GM19455 (cell line): ENCODE measurements at regions not wholly inside any gene's neighbourhood (a gene's known extent, or its start where the extent isn't known, plus 50 kb on each side); places are given as distances from the start of the nearest gene placed in this dataset.
"Not testable (repeated sequence)": the region's sequence is repeated elsewhere in the genome, so short reads cannot be mapped to it uniquely, and the experiment has no call there.

ENCODE experiments used
- ATAC-seq: cut with Tn5 transposase; IDR thresholded peaks from one replicate; pipeline ENCODE4 v1.9.1; 2021; ENCODE audit not compliant: unreplicated experiment

DNA sequence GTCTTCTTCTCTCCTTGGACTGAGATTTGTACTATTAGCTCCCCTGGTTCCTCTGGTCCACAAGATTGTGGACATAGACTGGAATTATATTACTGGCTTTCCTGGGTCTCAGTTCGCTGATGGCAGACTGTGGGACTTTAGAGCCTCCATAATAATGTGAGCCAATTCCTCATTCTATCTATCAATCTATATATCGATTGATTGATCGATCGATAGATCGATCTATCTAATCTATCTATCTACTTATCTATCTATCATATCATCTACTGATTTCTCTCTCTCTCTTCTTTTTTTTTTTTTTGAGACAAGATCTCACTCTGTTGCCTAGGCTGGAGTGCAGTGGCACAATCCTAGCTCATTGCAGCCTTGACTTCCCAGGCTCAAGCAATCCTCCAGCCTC is 51.5 kb upstream of the DDR1 start:
- no peak for ATAC-seq

DNA sequence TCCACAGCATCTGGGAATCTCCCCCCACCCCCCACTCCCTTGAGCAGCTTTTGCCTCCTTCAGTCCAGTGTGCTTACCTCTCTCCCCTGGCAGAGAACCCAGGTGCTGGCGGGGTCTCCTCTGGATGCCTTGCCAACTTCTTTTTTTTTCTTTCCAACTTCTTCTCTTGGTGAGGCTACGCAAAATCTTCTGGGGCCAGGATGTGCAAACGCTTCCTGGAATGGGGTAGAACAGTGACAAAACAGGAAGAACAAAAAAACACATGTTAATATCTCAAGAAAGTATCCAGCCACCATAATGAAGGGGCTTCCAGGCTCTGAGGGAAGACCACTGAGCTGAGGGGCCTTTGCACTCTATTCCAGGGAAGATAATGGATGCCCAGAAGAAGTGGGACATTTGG is 53.9 kb upstream of the DDR1 start:
- no peak for ATAC-seq

DNA sequence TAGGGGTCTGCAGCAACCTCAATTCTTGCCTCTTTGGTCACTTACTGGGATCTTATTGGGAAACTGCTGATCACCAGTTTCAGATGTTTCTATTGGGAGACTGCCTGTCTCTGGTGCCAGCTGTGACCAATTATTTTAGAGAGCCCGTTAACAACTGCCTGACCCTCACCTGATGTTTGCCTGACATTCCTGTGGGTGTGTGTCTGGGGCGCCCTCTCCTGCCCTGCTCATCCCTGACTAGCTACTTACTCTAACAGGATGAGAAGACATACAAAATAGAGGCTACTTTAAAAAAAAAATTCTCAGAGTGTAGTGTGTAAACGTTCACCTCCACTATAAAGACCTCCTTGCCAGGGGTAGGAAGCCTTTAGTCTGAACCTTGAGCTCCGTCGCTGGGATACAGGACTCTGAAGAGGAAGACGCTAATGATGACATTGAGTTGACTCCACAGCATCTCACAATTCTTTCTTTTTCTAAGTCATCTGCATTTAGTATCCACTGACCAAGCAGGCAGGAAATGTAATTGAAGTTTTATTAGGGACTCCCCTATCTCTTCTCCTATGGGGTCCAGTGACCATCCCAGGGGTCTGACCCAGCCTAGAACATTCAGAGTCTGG is 54.6 kb upstream of the DDR1 start:
- ATAC-seq = no peak

DNA sequence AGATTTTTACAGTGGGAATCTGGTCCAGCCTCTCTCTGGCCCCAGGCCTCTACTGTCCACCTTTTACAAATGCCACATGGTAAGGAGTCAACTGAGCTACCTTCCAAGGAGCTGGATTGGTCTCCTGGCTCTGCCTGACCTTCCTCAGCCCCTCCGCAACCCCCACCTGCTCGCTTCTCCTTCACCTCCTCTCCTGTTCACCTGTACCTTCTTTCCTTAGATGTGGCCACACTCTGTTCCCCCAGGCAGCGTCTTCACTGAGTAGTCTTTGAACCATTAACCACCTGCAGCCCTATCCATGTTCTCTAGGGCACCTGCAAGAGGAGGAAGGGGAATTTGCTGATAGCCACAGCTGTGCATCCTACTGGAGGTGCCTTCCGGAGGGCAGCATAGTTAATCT is 55.3 kb upstream of the DDR1 start:
- no peak for ATAC-seq

DNA sequence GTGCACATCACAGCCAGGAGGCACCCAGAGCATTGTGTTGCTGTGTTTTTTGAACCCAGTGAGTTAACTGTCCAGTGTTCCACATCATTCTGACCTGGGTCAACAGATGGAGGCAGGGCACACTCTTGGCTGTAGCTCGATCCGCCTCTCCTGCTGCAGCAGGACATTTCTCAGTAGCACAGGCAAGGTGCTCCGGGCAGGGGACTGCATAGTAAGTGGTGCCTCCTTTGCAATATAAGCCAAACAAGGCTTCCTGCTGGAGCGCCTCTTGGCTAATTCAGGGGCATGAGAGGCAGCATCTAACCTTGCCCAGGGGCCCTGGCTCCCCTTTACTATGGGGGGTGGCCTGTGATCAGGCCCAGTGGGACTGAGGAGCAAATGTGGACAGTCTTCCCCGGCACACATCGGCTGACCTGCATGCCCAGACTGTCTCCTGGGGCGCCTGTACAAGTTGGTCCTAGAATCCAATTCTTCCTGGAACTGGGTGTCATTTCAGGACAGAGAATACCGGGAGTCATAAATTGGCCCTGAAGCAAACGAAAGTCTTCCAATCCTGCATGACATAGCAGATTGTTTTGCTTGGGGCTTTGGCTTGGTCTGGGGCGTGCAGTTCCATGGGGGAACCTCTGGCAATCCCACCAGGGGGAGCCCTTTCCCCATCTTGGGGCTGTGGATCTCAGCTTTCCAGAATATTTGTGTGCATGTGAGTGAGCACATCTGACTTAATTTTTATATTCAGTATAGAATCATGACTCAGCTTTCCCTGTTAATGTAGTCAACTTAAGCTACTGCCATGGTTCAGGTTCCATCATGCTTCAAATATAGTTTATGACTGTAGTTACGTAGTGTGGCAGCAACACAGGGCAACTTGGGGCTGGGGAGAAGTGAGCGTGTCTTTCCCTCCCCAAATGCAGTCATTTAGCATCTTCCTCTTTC is 56.0 kb upstream of the DDR1 start:
- ATAC-seq = no peak

DNA sequence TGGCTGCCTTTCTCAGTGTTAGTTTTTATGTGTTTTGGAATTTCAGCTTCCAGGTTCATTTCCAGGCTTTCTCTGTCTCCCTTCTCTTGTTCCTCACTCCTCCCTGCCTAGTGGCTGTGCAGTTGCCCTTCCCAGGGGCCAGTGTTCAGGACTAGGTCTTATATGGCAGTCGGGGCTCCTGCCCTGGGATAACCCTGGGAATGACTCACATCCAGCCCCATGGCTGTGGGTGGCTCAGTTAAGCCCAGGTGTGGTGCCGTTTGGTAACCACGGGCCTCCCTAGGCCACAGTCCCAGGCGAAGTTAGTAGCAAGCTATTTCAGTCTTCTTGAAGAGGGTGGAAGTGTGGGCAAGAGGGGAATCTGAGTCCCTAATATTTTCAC is 57.4 kb upstream of the DDR1 start:
- ATAC-seq = no peak

DNA sequence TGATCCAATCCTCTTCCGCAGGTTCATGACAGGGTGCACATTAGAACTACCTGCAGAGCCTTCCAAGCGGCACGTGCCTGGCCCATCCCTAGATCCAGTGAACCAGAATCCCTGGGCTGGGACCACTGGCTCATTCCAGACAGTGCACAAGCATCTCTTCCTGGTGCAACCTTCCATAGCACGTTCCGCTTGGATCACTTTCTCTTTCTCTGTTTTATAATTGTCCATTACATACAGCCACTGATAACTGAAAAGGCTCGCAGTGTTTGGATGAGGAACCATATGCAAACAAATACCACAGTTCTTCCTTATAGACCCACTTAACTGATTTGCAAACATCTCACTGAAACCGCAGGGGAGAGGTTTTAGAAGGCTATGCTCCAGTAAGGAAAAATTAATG is 59.6 kb upstream of the DDR1 start:
- no peak for ATAC-seq

DNA sequence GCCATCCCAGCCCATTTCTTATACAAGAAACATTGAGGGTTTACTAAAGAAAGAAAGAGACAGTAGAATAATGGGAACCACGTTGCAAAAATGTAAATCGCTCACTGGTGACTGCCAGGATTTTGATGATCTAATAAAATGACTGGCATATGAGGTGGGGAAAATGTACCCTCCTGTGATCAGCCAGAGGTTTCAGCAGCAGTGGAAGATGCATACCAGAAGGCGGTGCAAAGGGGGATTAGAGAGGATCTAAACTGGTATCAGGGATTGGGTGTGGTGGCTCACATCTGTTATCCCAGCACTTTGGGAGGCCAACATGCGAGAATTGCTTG is 60.8 kb upstream of the DDR1 start:
- ATAC-seq = no peak

DNA sequence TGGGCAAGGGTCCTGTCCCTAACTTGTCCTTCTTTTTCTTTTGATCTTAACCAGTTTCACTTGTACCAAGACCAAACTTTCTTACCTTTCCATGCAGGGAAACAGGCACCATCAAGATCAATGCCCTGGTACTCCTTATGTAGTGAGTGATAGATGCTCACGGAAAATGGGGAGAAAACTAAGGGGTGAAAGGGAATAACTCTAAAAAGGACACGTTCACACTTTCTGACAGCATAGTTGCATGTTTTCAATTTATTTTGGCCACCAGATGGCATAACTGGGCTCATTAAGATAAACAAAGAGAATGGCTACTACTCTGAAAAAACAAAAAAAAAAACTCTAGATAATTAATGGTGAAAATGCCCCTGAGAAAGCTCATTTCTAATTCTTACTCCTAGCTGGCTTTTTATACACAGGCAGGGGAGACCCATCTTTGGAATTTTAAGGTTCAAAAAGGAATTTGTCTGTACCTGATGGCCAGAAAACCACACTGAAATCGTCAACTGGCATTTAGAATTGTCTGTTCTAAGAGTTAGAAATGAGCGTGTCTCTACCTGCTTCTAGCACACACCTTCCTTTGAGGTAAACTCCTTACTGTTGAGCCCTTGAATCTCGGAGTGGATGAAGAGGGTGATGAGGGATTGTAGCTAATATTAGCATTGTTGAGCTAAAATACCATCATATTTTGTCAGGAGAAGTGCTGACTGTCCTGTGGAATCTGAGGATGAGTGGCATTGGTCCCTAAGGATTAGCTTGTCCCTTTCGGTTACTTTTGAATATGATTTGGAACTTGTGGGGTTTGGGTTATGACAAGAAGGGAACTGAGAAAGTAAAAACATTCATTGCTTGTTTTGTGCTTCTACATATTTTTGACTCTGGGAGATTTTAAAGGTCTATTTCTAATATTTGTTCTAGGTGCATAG is 62.2 kb upstream of the DDR1 start:
- no peak for ATAC-seq

DNA sequence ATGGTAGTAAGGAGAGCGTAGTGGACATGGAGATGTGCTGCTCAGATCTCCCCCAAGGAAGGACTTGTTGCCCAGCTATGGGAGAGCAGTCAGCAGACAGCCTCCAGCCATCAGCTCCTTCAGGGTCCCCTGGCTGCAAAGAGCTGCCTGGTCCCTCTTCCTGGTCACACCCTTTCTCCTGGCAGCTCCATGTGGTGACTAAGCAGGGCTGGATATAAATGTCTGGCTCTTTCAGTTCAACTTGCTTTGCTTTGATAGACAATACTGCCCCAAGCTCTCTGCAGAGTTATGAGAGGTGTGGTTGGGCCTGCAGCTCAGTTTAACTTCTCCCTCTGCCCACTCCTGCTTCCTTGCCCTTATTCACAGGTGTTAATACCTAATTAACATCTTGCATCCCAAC is 64.1 kb upstream of the DDR1 start:
- ATAC-seq = no peak

DNA sequence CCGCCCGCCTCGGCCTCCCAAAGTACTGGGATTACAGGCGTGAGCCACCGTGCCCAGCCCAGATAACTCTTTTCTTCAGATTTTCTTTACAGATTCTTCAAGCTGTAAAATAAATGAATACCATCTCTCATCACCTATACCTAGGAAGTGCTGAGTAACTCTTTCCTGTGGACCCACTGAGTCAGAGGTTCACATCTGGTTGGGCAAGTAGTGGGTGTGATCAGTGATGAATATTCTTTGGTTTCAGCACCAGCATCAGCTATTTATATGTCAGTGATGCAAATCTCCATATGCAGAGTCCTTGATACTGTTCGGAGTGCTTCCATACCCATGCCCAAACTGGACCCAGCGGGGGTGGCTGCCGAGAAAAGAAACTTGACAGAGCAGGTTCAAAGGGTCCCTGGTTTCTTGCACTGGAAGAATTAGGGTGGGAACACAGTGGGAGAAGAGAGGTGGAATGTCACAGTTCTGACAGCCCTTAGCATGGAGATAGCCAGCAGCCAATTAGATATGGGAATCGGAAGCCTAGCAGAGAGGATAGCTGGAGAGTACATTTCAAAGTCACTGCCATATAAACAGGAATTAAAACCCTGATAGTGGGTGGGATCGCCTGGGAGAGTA is 64.9 kb upstream of the DDR1 start:
- ATAC-seq = no peak

DNA sequence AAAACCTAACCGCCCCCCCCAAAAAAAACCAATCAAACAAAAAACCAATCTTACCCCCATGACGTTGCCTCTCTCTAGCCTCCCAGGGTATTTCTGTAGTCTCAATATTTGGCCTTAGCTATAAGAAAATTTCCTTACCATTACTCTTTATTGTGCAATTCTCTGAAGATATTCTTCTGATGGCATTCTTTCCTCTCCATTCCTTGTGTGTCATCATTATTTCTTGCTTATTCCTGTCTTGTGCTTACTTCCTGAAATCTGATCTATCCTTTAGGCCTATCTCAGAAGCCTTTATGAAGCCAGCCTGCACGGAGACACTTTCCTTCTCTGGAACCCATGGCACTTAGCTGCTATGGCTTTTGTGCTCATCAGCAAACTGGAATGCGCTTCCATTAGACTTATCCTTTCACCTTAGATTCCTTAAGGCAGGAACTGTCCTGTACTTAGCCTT is 65.9 kb upstream of the DDR1 start:
- no peak for ATAC-seq

DNA sequence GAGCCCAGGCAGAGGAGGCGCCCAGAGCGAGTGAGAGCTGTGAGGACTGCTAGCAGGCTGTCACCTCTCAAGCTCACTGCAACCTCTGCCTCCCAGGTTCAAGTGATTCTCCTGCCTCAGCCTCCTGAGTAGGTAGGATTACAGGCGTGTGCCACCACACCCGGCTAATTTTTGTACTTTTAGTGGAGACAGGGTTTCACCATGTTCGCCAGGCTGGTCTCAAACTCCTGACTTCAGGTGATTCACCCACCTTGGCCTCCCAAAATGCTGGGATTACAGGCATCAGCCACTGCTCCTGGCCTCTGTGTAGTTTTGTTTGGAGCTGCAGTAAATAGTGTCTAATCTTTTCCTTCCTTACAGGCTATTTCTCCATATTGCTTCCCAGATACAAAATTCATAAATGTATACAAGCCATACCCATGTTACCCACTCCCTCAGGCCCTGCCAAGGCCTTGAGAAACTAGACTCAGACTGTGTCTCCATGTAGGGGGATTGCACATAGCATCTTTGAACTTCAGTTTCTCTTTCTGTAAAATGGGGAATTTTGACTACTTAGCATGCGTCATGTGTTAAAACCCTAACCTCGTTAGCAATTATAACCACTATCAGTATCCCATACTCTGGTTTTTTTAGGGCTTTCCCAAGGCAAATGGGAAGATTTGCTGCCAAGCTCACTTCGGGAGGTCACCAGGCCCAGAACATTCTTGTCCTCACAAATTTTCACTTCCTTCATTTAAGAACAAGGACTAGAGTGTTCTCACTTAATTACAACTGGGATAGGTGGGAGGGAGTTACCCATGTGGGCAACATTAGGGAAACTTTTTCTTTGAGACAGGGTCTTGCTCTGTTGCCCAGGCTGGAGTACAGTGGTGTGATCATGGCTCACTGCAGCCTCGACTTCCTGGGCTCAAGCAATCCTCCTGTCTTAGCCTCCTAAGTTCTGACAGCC is 67.3 kb upstream of the DDR1 start:
- no peak for ATAC-seq

DNA sequence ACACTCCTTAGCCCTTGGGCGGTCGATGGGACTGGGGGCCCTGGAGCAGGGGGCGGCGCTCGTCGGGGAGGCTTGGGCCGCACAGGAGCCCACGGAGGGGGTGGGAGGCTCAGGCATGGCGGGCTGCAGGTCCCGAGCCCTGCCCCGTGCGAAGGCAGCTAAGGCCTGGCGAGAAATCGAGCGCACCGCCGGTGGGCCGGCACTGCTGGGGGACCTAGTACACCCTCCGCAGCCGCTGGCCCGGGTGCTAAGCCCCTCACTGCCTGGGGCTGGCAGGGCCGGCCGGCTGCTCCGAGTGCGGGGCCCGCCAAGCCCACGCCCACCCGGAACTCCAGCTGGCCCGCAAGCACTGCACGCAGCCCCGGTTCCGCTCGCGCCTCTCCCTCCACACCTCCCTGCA is 68.0 kb upstream of the DDR1 start:
- ATAC-seq = not testable (repeated sequence)

DNA sequence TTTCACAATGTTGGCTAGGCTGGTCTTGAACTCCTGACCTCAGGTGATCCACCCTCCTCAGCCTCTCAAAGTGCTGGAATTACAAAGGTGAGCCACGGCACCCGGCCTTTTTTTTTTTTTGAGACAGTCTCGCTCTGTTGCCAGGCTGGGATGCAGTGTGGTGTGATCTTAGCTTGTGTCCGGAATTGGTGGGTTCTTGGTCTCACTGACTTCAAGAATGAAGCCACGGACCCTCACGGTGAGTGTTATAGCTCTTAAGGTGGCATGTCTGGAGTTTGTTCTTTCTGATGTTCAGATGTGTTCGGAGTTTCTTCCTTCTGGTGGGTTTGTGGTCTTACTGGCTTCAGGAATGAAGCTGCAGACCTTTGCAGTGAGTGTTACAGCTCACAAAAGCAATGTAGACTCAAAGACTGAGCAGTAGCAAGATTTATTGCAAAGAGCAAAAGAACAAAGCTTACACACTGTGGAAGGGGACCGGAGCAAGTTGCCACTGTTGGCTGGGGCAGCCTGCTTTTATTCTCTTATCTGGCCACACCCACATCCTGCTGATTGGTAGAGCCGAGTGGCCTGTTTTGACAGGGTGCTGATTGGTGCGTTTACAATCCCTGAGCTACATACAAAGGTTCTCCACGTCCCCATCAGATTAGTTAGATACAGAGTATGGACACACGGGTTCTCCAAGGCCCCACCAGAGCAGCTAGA is 69.1 kb upstream of the DDR1 start:
- not testable (repeated sequence) for ATAC-seq

DNA sequence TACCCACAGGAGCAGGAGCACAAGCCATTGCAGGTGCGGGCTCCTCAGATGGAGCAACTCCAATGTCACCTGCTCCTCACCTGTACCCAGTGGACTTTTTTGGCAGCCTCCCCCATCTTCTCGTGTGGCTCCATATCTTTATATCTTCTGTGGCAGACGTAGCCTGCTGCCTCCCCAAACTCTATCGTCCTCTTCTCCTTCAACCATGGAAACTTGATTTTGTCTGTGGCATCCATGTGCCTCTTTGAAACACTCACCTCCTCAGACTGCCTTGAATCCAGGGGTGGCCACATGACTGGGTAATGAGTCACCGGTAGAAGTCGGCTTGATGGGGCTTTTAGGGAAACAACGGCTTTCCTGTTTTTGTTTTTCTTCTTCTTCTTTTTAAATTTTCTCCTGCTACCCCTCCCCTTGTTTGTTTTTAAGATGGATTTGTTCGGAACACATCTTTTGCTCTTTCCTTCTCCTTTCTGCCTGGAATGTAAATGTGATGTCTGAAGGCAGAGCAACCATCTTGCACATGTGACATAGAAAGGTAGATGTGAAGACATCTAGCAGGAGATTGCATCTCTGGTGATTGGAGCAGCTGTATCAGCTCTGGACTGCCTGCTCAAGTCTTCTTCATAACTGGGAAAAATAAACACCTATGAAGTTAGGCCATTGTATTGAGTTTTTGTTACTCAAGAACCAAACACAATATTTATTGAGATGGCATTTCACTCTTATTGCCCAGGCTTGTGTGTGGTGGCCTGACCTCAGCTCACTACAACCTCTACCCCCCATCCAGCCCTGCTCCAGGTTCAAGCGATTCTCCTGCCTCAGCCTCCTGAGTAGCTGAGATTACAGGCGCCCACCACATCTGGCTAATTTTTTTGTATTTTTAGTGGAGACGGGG is 69.9 kb upstream of the DDR1 start:
- no peak for ATAC-seq

DNA sequence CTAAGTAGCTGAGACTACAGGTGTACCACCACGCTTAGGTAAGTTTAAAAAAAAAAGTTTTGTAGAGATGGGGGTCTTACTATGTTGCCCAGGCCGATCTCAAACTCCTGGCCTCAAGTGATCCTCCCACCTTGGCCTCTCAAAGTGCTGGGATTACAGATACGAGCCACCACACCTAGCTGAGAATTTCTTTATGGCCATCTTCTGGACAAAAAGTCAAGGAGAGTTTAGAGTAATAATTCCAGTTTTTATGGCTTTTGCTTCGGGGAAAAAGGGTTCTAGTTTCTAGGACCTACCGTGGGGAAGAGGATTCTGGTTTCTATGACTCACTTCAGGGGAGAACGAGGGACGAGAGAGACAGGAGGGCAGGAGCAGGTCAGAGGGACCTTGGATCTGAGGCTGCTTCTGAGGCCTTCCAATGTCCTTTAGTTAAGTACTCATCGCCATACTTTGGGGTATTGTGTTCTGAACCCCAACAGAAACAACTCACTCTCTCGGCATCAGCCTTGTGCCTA is 69.3 kb upstream of the IER3 start:
- ATAC-seq = no peak

DNA sequence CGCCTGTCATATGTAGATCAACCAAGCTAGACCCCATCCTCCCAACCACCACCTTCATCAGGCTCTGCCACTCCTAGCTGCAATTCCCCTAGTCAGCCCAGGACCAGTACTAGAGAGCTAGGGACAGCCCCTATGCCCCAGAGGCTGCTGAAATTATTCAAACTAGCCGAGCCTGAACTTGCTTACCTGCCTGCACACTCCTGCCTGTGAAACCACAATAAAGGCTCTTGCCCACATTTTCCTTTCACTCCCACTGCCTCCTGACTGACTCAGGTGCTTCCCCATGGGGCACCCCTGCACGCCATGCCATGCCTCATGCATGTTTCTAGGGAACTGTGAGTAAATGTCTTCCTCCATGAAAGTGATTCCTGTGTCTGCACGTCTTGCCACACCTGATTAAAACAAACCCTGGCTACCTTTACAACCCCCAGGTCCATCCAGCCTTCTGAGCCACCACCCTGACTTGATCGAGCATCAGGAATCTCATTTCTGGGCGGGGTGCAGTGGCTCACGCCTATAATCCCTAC is 66.5 kb upstream of the IER3 start:
- ATAC-seq = peak; percentile 81
